H9 (cell line): ENCODE measurements at regions not wholly inside any gene's neighbourhood (a gene's known extent, or its start where the extent isn't known, plus 50 kb on each side); places are given as distances from the start of the nearest gene placed in this dataset.

ENCODE experiments used
- DNase-seq: peaks from one replicate; pipeline ENCODE4 v3.0.0-alpha.2; 2017
- H2AFZ ChIP-seq: one replicate; pipeline ENCODE4 v1.6.1; 2013; ENCODE audit warnings: mild to moderate bottlenecking, low read length, control low read depth, moderate library complexity
- H2AK5ac ChIP-seq: 2 replicates; pipeline ENCODE4 v1.6.1; 2013; ENCODE audit warnings: low read length, control low read depth, mixed read lengths; ENCODE audit not compliant: insufficient read length
- H2BK120ac ChIP-seq: one replicate; pipeline ENCODE4 v1.6.1; 2013; ENCODE audit warnings: low read depth, mild to moderate bottlenecking, low read length, control low read depth, inconsistent platforms; ENCODE audit not compliant: poor library complexity, severe bottlenecking
- H2BK12ac ChIP-seq: 2 replicates; pipeline ENCODE4 v1.6.1; 2013; ENCODE audit warnings: low read length, control low read depth, mixed read lengths, low read depth; ENCODE audit not compliant: insufficient read length
- H2BK15ac ChIP-seq: 2 replicates; pipeline ENCODE4 v1.6.1; 2013; ENCODE audit warnings: low read depth, low read length, control low read depth
- H2BK20ac ChIP-seq: one replicate; pipeline ENCODE4 v1.6.1; 2013; ENCODE audit warnings: low read depth, mild to moderate bottlenecking, low read length, control low read depth, inconsistent platforms; ENCODE audit not compliant: poor library complexity, severe bottlenecking
- H2BK5ac ChIP-seq: 2 replicates; pipeline ENCODE4 v1.6.1; 2013; ENCODE audit warnings: low read length, control low read depth, mixed read lengths; ENCODE audit not compliant: insufficient read length
- H3K14ac ChIP-seq: 2 replicates; pipeline ENCODE4 v1.6.1; 2013; ENCODE audit warnings: low read length, control low read depth; ENCODE audit not compliant: insufficient read depth
- H3K18ac ChIP-seq: 2 replicates; pipeline ENCODE4 v1.6.1; 2013; ENCODE audit warnings: low read depth, mild to moderate bottlenecking, mixed read lengths, low read length, control low read depth; ENCODE audit not compliant: insufficient read length
- H3K23ac ChIP-seq: 2 replicates; pipeline ENCODE4 v1.6.1; 2013; ENCODE audit warnings: low read length, control low read depth, mixed read lengths, low read depth; ENCODE audit not compliant: insufficient read length
- H3K23me2 ChIP-seq: 2 replicates; pipeline ENCODE4 v1.6.1; 2013; ENCODE audit warnings: low read depth, mild to moderate bottlenecking, mixed read lengths, low read length, control low read depth; ENCODE audit not compliant: insufficient read length, poor library complexity, severe bottlenecking
- H3K27ac ChIP-seq: 2 replicates; pipeline ENCODE4 v1.5.1; 2013; ENCODE audit warnings: low read length, control low read depth, mixed read lengths, low read depth; ENCODE audit not compliant: insufficient read length
- H3K27me3 ChIP-seq: 2 replicates; pipeline ENCODE4 v1.6.1; 2013; ENCODE audit warnings: low read length, control low read depth, inconsistent platforms; ENCODE audit not compliant: insufficient read depth
- H3K4ac ChIP-seq: 2 replicates; pipeline ENCODE4 v1.6.1; 2013; ENCODE audit warnings: low read depth, mild to moderate bottlenecking, control low read depth, inconsistent platforms, low read length, moderate library complexity
- H3K4me1 ChIP-seq: 2 replicates; pipeline ENCODE4 v1.6.1; 2013; ENCODE audit warnings: low read length, control low read depth, inconsistent platforms; ENCODE audit not compliant: insufficient read depth
- H3K4me2 ChIP-seq: 2 replicates; pipeline ENCODE4 v1.6.1; 2013; ENCODE audit warnings: low read length, control low read depth, mixed read lengths; ENCODE audit not compliant: insufficient read length, insufficient read depth
- H3K56ac ChIP-seq: 2 replicates; pipeline ENCODE4 v1.6.1; 2013; ENCODE audit warnings: low read depth, mild to moderate bottlenecking, mixed read lengths, low read length, control low read depth; ENCODE audit not compliant: insufficient read length
- H3K79me1 ChIP-seq: 2 replicates; pipeline ENCODE4 v1.6.1; 2013; ENCODE audit warnings: low read depth, mild to moderate bottlenecking, moderate library complexity, low read length, control low read depth, inconsistent platforms; ENCODE audit not compliant: insufficient read depth, poor library complexity, severe bottlenecking
- H3K79me2 ChIP-seq: 2 replicates; pipeline ENCODE4 v1.6.1; 2013; ENCODE audit warnings: low read length, control low read depth, inconsistent platforms; ENCODE audit not compliant: insufficient read depth
- H3K9ac ChIP-seq: 2 replicates; pipeline ENCODE4 v1.6.1; 2013; ENCODE audit warnings: low read length, control low read depth, mixed read lengths; ENCODE audit not compliant: insufficient read length; ENCODE audit errors: extremely low read depth
- H3K9me3 ChIP-seq: one replicate; pipeline ENCODE4 v1.6.1; 2013; ENCODE audit warnings: low read depth, low read length, inconsistent platforms; ENCODE audit not compliant: control insufficient read depth
- H3T11ph ChIP-seq: one replicate; pipeline ENCODE4 v1.6.1; 2013; ENCODE audit warnings: mild to moderate bottlenecking, low read length, control low read depth, inconsistent platforms
- H4K20me1 ChIP-seq: one replicate; pipeline ENCODE4 v1.6.1; 2013; ENCODE audit not compliant: control insufficient read depth, insufficient read length, insufficient read depth
- H4K5ac ChIP-seq: 2 replicates; pipeline ENCODE4 v1.6.1; 2013; ENCODE audit warnings: low read depth, mild to moderate bottlenecking, mixed read lengths, low read length, control low read depth; ENCODE audit not compliant: insufficient read length
- H4K8ac ChIP-seq: replicated peaks from 2 replicates; pipeline ENCODE4 v1.6.1; 2013; ENCODE audit warnings: low read length, control low read depth, mixed read lengths, low read depth; ENCODE audit not compliant: insufficient read length
- H4K91ac ChIP-seq: 2 replicates; pipeline ENCODE4 v1.6.1; 2013; ENCODE audit warnings: low read depth, mild to moderate bottlenecking, moderate library complexity, mixed read lengths, low read length, control low read depth; ENCODE audit not compliant: insufficient read length
- H3K27ac Mint-ChIP-seq, 3 experiments: 2 replicates in 2 of 3; 3 replicates in 1 of 3; pipeline ENCODE4 v1.8.0; 2020 to 2021; ENCODE audit warnings: mixed read lengths in 3 of 3, mild to moderate bottlenecking in 1 of 3, moderate library complexity in 1 of 3
- H3K27me3 Mint-ChIP-seq: 2 replicates; pipeline ENCODE4 v1.8.0; 2021; ENCODE audit warnings: low read depth, mild to moderate bottlenecking, moderate library complexity, mixed read lengths
- H3K36me3 Mint-ChIP-seq, 3 experiments: 2 replicates in 2 of 3; 3 replicates in 1 of 3; pipeline ENCODE4 v1.8.0; 2020 to 2021; ENCODE audit warnings: low read depth in 3 of 3, mixed read lengths in 3 of 3; ENCODE audit not compliant: insufficient read depth in 1 of 3
- H3K4me1 Mint-ChIP-seq, 2 experiments: 2 replicates each; pipeline ENCODE4 v1.8.0; 2020; ENCODE audit warnings: mixed read lengths in 2 of 2
- H3K4me3 Mint-ChIP-seq, 2 experiments: 2 replicates in 1 of 2; 3 replicates in 1 of 2; pipeline ENCODE4 v1.8.0; 2020 to 2021; ENCODE audit warnings: mild to moderate bottlenecking in 2 of 2, mixed read lengths in 2 of 2, moderate library complexity in 1 of 2
- H3K9me3 Mint-ChIP-seq, 2 experiments: 2 replicates in 1 of 2; 3 replicates in 1 of 2; pipeline ENCODE4 v1.8.0; 2020; ENCODE audit warnings: mild to moderate bottlenecking in 2 of 2, mixed read lengths in 2 of 2, moderate library complexity in 1 of 2
- CTCF ChIP-seq: fragments of 200-600 bp; sonication (generic); conservative IDR thresholded peaks from 3 replicates; pipeline ENCODE4 v1.8.0; 2021; ENCODE audit warnings: antibody characterized with exemption, mild to moderate bottlenecking
- WGBS: extraction: QIAGEN DNeasy Blood & Tissue Kit; methylation state at CpG from one replicate; pipeline ENCODE4 v1.1.7; 2013; ENCODE audit warnings: missing lambda C conversion rate, low lambda C conversion rate, mixed read lengths; ENCODE audit not compliant: insufficient read length; ENCODE audit errors: extremely low coverage; 5-methylcytosine and 5-hydroxymethylcytosine counted together

- H3K9me3 ChIP-seq = no peaks in the 10 kb centered on the region
- Mint-ChIP-seq H3K4me1 (peaks cover 21 to 30% of the 10 kb centered on the region in 2 experiments), H3K9me3 (no peaks in the 10 kb centered on the region; a peak in 1 of 5 replicates), H3K27ac (no peak overlapping the region), H3K4me3 (no peak overlapping the region), H3K36me3 (no peaks in the 10 kb centered on the region), H3K27me3 (no peaks in the 10 kb centered on the region)
- H4K8ac ChIP-seq = no peak overlapping the region
- no peak overlapping the region for H3K18ac ChIP-seq
- H2BK12ac ChIP-seq = no peak overlapping the region
- no CpG with 5 or more reads among the region's 3 CpGs for WGBS
- no peak overlapping the region for H2AFZ ChIP-seq
- no peak overlapping the region for H2BK20ac ChIP-seq
- H3K4me1 ChIP-seq = peaks cover 10% of the 10 kb centered on the region; the same call in 1 of the 2 replicates
- no peak overlapping the region for H3K14ac ChIP-seq
- no peak overlapping the region for H4K91ac ChIP-seq
- no peak overlapping the region for H3K4me2 ChIP-seq
- no peak overlapping the region for H3T11ph ChIP-seq
- no peak for DNase-seq
- H3K9ac ChIP-seq = no peak overlapping the region
- no peak overlapping the region for H3K27ac ChIP-seq
- no peak overlapping the region for H2BK5ac ChIP-seq
- H2BK15ac ChIP-seq = no peak overlapping the region
- no peak overlapping the region for H2AK5ac ChIP-seq
- H3K23me2 ChIP-seq = no peaks in the 10 kb centered on the region
- H3K79me2 ChIP-seq = no peaks in the 10 kb centered on the region
- no peak overlapping the region for H4K5ac ChIP-seq
- H4K20me1 ChIP-seq = no peaks in the 10 kb centered on the region
- H3K56ac ChIP-seq = no peak overlapping the region
- H3K27me3 ChIP-seq = no peaks in the 10 kb centered on the region
- no peak overlapping the region for H2BK120ac ChIP-seq
- TF ChIP-seq CTCF = no peak
- H3K23ac ChIP-seq = no peak overlapping the region
- no peak overlapping the region for H3K4ac ChIP-seq
- no peaks in the 10 kb centered on the region for H3K79me1 ChIP-seq
Observed at GRCh38 chr5:88094403-88094802, 174.2 kb downstream of the TMEM161B start.
